GM23248 (cell line): ENCODE measurements at regions not wholly inside any gene's neighbourhood (a gene's known extent, or its start where the extent isn't known, plus 50 kb on each side); places are given as distances from the start of the nearest gene placed in this dataset.

Source experiments
- DNase-seq: peaks from one replicate; pipeline ENCODE4 v3.0.0-alpha.2; 2015
- H2AFZ ChIP-seq: fragments of 200-600 bp; sonication (generic); 2 replicates; pipeline ENCODE4 v1.6.1; 2016; ENCODE audit warnings: antibody characterized with exemption
- H3F3A ChIP-seq: fragments of 200-600 bp; sonication (generic); 2 replicates; pipeline ENCODE4 v1.6.1; 2016; ENCODE audit warnings: mild to moderate bottlenecking, antibody characterized with exemption, mixed run types; ENCODE audit not compliant: insufficient read depth
- H3K27ac ChIP-seq: fragments of 200-600 bp; sonication (generic); 2 replicates; pipeline ENCODE4 v1.5.1; 2016; ENCODE audit warnings: mild to moderate bottlenecking
- H3K27me3 ChIP-seq: fragments of 200-600 bp; sonication (generic); replicated peaks from 2 replicates; pipeline ENCODE4 v1.6.1; 2016; ENCODE audit warnings: mild to moderate bottlenecking; ENCODE audit not compliant: insufficient read depth
- H3K36me3 ChIP-seq: fragments of 200-600 bp; sonication (generic); 2 replicates; pipeline ENCODE4 v1.6.1; 2016; ENCODE audit warnings: low read depth, mild to moderate bottlenecking
- H3K4me1 ChIP-seq: fragments of 200-600 bp; sonication (generic); 2 replicates; pipeline ENCODE4 v1.6.1; 2016; ENCODE audit warnings: mild to moderate bottlenecking; ENCODE audit not compliant: insufficient read depth
- H3K4me2 ChIP-seq: fragments of 200-600 bp; sonication (generic); one replicate; pipeline ENCODE4 v1.6.1; 2016; ENCODE audit warnings: mild to moderate bottlenecking; ENCODE audit not compliant: unreplicated experiment
- H3K4me3 ChIP-seq: fragments of 200-600 bp; sonication (generic); 2 replicates; pipeline ENCODE4 v1.5.1; 2016; ENCODE audit warnings: mild to moderate bottlenecking
- H3K79me2 ChIP-seq: fragments of 200-600 bp; sonication (generic); 2 replicates; pipeline ENCODE4 v1.6.1; 2016; ENCODE audit warnings: mild to moderate bottlenecking; ENCODE audit not compliant: insufficient read depth
- H3K9ac ChIP-seq: fragments of 200-600 bp; sonication (generic); 2 replicates; pipeline ENCODE4 v1.6.1; 2016; ENCODE audit warnings: mild to moderate bottlenecking
- H3K9me2 ChIP-seq: fragments of 200-600 bp; sonication (generic); 2 replicates; pipeline ENCODE4 v1.6.1; 2016; ENCODE audit warnings: mixed run types, mild to moderate bottlenecking, moderate library complexity; ENCODE audit not compliant: insufficient read depth
- H3K9me3 ChIP-seq: fragments of 200-600 bp; sonication (generic); one replicate; pipeline ENCODE4 v1.6.1; 2017; ENCODE audit warnings: low read depth
- H4K20me1 ChIP-seq: fragments of 200-600 bp; sonication (generic); 2 replicates; pipeline ENCODE4 v1.6.0; 2016; ENCODE audit not compliant: insufficient read depth
- EZH2 ChIP-seq: fragments of 200-600 bp; sonication (generic); IDR thresholded peaks from 2 replicates; pipeline ENCODE4 v1.6.1; 2018; ENCODE audit warnings: antibody characterized with exemption, mild to moderate bottlenecking; ENCODE audit not compliant: insufficient read depth, poor library complexity, severe bottlenecking
- EZH2phosphoT487 ChIP-seq: fragments of 200-600 bp; sonication (generic); IDR thresholded peaks from 2 replicates; pipeline ENCODE4 v1.6.1; 2018; ENCODE audit warnings: antibody characterized with exemption, moderate library complexity, mild to moderate bottlenecking, low read depth; ENCODE audit not compliant: insufficient read depth
- WGBS, 2 experiments: methylation state at CpG; one replicate each; pipeline ENCODE4 v1.1.6; 2015 to 2017; ENCODE audit warnings: low lambda C conversion rate in 2 of 2, low coverage in 1 of 2; ENCODE audit errors: missing lambda C conversion rate in 2 of 2; 5-methylcytosine and 5-hydroxymethylcytosine counted together
- in situ Hi-C: fragments of 300-500 bp; cut with MboI; formaldehyde crosslinking; loops from 2 replicates; pipeline ENCODE4 v1.15.0; 2020

GRCh38 chr1:83776913-83777757, 221.8 kb downstream of the TTLL7 start:
- WGBS, 2 experiments = 11 to 21% methylated on average over 7 of the region's 7 CpGs
- Histone ChIP-seq H3F3A (no peaks in the 10 kb centered on the region), H3K36me3 (no peaks in the 10 kb centered on the region), H4K20me1 (no peaks in the 10 kb centered on the region), H3K9me3 (no peaks in the 10 kb centered on the region), H3K4me3 (no peak overlapping the region), H2AFZ (no peak overlapping the region), H3K4me1 (no peaks in the 10 kb centered on the region), H3K79me2 (no peaks in the 10 kb centered on the region), H3K9ac (no peak overlapping the region), H3K27ac (no peak overlapping the region), H3K27me3 (no peaks in the 10 kb centered on the region; the same call in none of the 2 replicates), H3K4me2 (no peak overlapping the region), H3K9me2 (no peaks in the 10 kb centered on the region)
- no peak for DNase-seq
- in situ Hi-C loops = no loop called here
- TF ChIP-seq EZH2phosphoT487 (no peak), EZH2 (no peak)

GRCh38 chr1:83775977-83776603, 222.8 kb downstream of the TTLL7 start:
- H3K27me3 ChIP-seq = no peaks in the 10 kb centered on the region; the same call in none of the 2 replicates
- no peaks in the 10 kb centered on the region for H3K4me1 ChIP-seq
- DNase-seq = no peak
- no peak overlapping the region for H3K9ac ChIP-seq
- no peak overlapping the region for H2AFZ ChIP-seq
- no peak overlapping the region for H3K4me3 ChIP-seq
- no peaks in the 10 kb centered on the region for H4K20me1 ChIP-seq
- no peaks in the 10 kb centered on the region for H3K79me2 ChIP-seq
- H3K4me2 ChIP-seq = no peak overlapping the region
- WGBS, 2 experiments = 87 to 100% methylated on average over 1 of the region's 1 CpG
- in situ Hi-C loops = no loop called here
- H3K9me2 ChIP-seq = no peaks in the 10 kb centered on the region
- TF ChIP-seq EZH2phosphoT487 = no peak
- TF ChIP-seq EZH2 = no peak
- H3K27ac ChIP-seq = no peak overlapping the region
- no peaks in the 10 kb centered on the region for H3F3A ChIP-seq
- H3K9me3 ChIP-seq = no peaks in the 10 kb centered on the region
- H3K36me3 ChIP-seq = no peaks in the 10 kb centered on the region

- no peak for DNase-seq
- Histone ChIP-seq H3K9me2 (no peaks in the 10 kb centered on the region), H3K27ac (no peak overlapping the region), H3F3A (no peaks in the 10 kb centered on the region), H3K9me3 (no peaks in the 10 kb centered on the region), H3K27me3 (no peaks in the 10 kb centered on the region; the same call in none of the 2 replicates), H3K4me1 (no peaks in the 10 kb centered on the region), H3K36me3 (no peaks in the 10 kb centered on the region), H2AFZ (no peak overlapping the region), H3K4me3 (no peak overlapping the region), H3K9ac (no peak overlapping the region), H3K4me2 (no peak overlapping the region), H3K79me2 (no peaks in the 10 kb centered on the region), H4K20me1 (no peaks in the 10 kb centered on the region)
- in situ Hi-C loops = no loop called here
- WGBS, 2 experiments = 18 to 27% methylated on average over 4 of the region's 4 CpGs
- no peak for TF ChIP-seq EZH2phosphoT487
- no peak for TF ChIP-seq EZH2
Observed at GRCh38 chr1:83773059-83773458, 225.9 kb downstream of the TTLL7 start.

- no peak for DNase-seq
Observed at GRCh38 chr1:83770319-83770661, 228.6 kb downstream of the TTLL7 start.

More at GRCh38 chr1:83770319-83770661, 228.6 kb downstream of the TTLL7 start:
- in situ Hi-C loops = no loop called here
- no peaks in the 10 kb centered on the region for H3F3A ChIP-seq
- H3K4me2 ChIP-seq = no peak overlapping the region
- no peaks in the 10 kb centered on the region for H3K36me3 ChIP-seq
- no peaks in the 10 kb centered on the region for H3K9me3 ChIP-seq
- H3K9ac ChIP-seq = no peak overlapping the region
- TF ChIP-seq EZH2 = no peak
- no peak for TF ChIP-seq EZH2phosphoT487
- no peaks in the 10 kb centered on the region for H3K79me2 ChIP-seq
- H3K4me3 ChIP-seq = no peak overlapping the region
- H2AFZ ChIP-seq = no peak overlapping the region
- no peaks in the 10 kb centered on the region for H3K9me2 ChIP-seq
- H3K4me1 ChIP-seq = no peaks in the 10 kb centered on the region
- no peak overlapping the region for H3K27ac ChIP-seq
- H3K27me3 ChIP-seq = peaks cover 2% of the 10 kb centered on the region; the same call in 1 of the 2 replicates
- H4K20me1 ChIP-seq = no peaks in the 10 kb centered on the region
